HEK293 (cell line): ENCODE measurements at regions not wholly inside any gene's neighbourhood (a gene's known extent, or its start where the extent isn't known, plus 50 kb on each side); places are given as distances from the start of the nearest gene placed in this dataset.

ENCODE experiments used
- CTCF ChIA-PET: fragments of 350-600 bp; formaldehyde crosslinking; extraction: SDS; loops from one replicate; lab custom pipeline; 2021; ENCODE audit warnings: antibody characterized with exemption; lab: Yijun Ruan, JAX
- POLR2A ChIA-PET: fragments of 300-600 bp; formaldehyde crosslinking; extraction: SDS; loops from one replicate; lab custom pipeline; 2020; ENCODE audit warnings: antibody characterized with exemption, inconsistent platforms; lab: Yijun Ruan, JAX
- H3K27ac ChIP-seq: fragments of 200-500 bp; sonication (Bioruptor generic); 2 replicates; pipeline ENCODE4 v1.5.1; 2014; ENCODE audit warnings: low read depth, low read length, control low read depth, inconsistent platforms; ENCODE audit errors: extremely low read depth
- H3K36me3 ChIP-seq, 2 experiments: fragments of 200-500 bp in 1 of 2; sonication (Bioruptor generic) in 1 of 2; 1 replicate in 1 of 2; 2 replicates in 1 of 2; pipeline ENCODE4 v1.5.1; 2014 to 2017; ENCODE audit warnings: inconsistent platforms in 2 of 2, low read length in 2 of 2; ENCODE audit not compliant: control insufficient read depth in 2 of 2, insufficient read depth in 1 of 2
- H3K4me1 ChIP-seq: fragments of 200-500 bp; sonication (Bioruptor generic); 2 replicates; pipeline ENCODE4 v1.5.1; 2014; ENCODE audit warnings: mild to moderate bottlenecking, low read length, inconsistent platforms; ENCODE audit not compliant: control insufficient read depth, insufficient read depth
- H3K4me3 ChIP-seq: 2 replicates; pipeline ENCODE4 v1.5.1; 2011; ENCODE audit warnings: low read depth, mild to moderate bottlenecking, control low read depth, low read length, moderate library complexity
- H3K9me3 ChIP-seq: fragments of 200-500 bp; sonication (Bioruptor generic); 2 replicates; pipeline ENCODE4 v1.5.1; 2014; ENCODE audit warnings: low read depth, low read length, inconsistent platforms; ENCODE audit not compliant: control insufficient read depth, insufficient read depth
- BCL6B ChIP-seq: fragments of 450-650 bp; formaldehyde crosslinking; IDR thresholded peaks from 2 replicates; pipeline ENCODE4 v1.5.1; 2017; ENCODE audit warnings: missing biosample characterization, missing genetic modification characterization
- GLI2 ChIP-seq: fragments of 450-650 bp; formaldehyde crosslinking; IDR thresholded peaks from 2 replicates; pipeline ENCODE4; 2017; ENCODE audit warnings: missing biosample characterization, missing genetic modification characterization, low read depth, borderline replicate concordance
- GLIS1 ChIP-seq: fragments of 450-650 bp; formaldehyde crosslinking; IDR thresholded peaks from 2 replicates; pipeline ENCODE4 v1.5.1; 2016; ENCODE audit warnings: missing biosample characterization, missing genetic modification characterization
- HOXC10 ChIP-seq: sonication (generic); formaldehyde crosslinking; IDR thresholded peaks from 2 replicates; pipeline ENCODE4 v1.8.1; 2023; ENCODE audit warnings: mild to moderate bottlenecking, missing genetic modification reagents
- KLF9 ChIP-seq: fragments of 450-650 bp; formaldehyde crosslinking; IDR thresholded peaks from 2 replicates; pipeline ENCODE4 v1.5.1; 2016; ENCODE audit warnings: missing biosample characterization, missing genetic modification characterization, low read depth
- MYNN ChIP-seq: fragments of 450-650 bp; formaldehyde crosslinking; IDR thresholded peaks from 2 replicates; pipeline ENCODE4 v1.5.1; 2016; ENCODE audit warnings: missing biosample characterization, missing genetic modification characterization, borderline replicate concordance
- PBX3 ChIP-seq: sonication (generic); formaldehyde crosslinking; IDR thresholded peaks from 2 replicates; pipeline ENCODE4 v1.8.1; 2022; ENCODE audit warnings: mild to moderate bottlenecking, moderate library complexity, missing genetic modification reagents
- ZBTB20 ChIP-seq: fragments of 450-650 bp; formaldehyde crosslinking; IDR thresholded peaks from 2 replicates; pipeline ENCODE4 v1.5.1; 2016; ENCODE audit warnings: missing biosample characterization, missing genetic modification characterization
- ZNF214 ChIP-seq: fragments of 450-650 bp; formaldehyde crosslinking; IDR thresholded peaks from 2 replicates; pipeline ENCODE4 v1.5.1; 2017; ENCODE audit warnings: missing biosample characterization, mild to moderate bottlenecking, missing genetic modification characterization, borderline replicate concordance
- ZNF239 ChIP-seq: fragments of 450-650 bp; formaldehyde crosslinking; IDR thresholded peaks from 2 replicates; pipeline ENCODE4 v1.5.1; 2016; ENCODE audit warnings: missing biosample characterization, missing genetic modification characterization
- ZNF354C ChIP-seq: fragments of 450-650 bp; formaldehyde crosslinking; IDR thresholded peaks from 2 replicates; pipeline ENCODE4 v1.5.1; 2016; ENCODE audit warnings: missing biosample characterization, missing genetic modification characterization, low read depth, borderline replicate concordance
- ZNF416 ChIP-seq: fragments of 450-650 bp; formaldehyde crosslinking; IDR thresholded peaks from 2 replicates; pipeline ENCODE4 v1.5.1; 2016; ENCODE audit warnings: missing biosample characterization, missing genetic modification characterization
- ZNF600 ChIP-seq: fragments of 450-650 bp; formaldehyde crosslinking; IDR thresholded peaks from 2 replicates; pipeline ENCODE4 v1.5.1; 2016; ENCODE audit warnings: missing biosample characterization, missing genetic modification characterization
- ZNF624 ChIP-seq: fragments of 450-650 bp; formaldehyde crosslinking; IDR thresholded peaks from 2 replicates; pipeline ENCODE4 v1.5.1; 2017; ENCODE audit warnings: missing biosample characterization, missing genetic modification characterization
- ZNF792 ChIP-seq: fragments of 450-650 bp; formaldehyde crosslinking; IDR thresholded peaks from 2 replicates; pipeline ENCODE4 v1.5.1; 2016; ENCODE audit warnings: missing biosample characterization, missing genetic modification characterization
- ZSCAN18 ChIP-seq: fragments of 450-650 bp; formaldehyde crosslinking; IDR thresholded peaks from 2 replicates; pipeline ENCODE4 v1.5.1; 2016; ENCODE audit warnings: missing biosample characterization, missing genetic modification characterization
- ZSCAN23 ChIP-seq: fragments of 450-650 bp; formaldehyde crosslinking; IDR thresholded peaks from 2 replicates; pipeline ENCODE4 v1.5.1; 2016; ENCODE audit warnings: missing biosample characterization, missing genetic modification characterization
- TF ChIP-seq, protein P1 (sequence below): fragments of 450-650 bp; formaldehyde crosslinking; IDR thresholded peaks from 2 replicates; pipeline ENCODE4 v1.5.1; 2016; ENCODE audit warnings: missing biosample characterization, missing genetic modification characterization
- TF ChIP-seq, protein P2 (sequence below): fragments of 450-650 bp; formaldehyde crosslinking; optimal IDR thresholded peaks from 2 replicates; pipeline ENCODE3; 2016; ENCODE audit warnings: missing biosample characterization, mild to moderate bottlenecking, missing genetic modification characterization

DNA sequence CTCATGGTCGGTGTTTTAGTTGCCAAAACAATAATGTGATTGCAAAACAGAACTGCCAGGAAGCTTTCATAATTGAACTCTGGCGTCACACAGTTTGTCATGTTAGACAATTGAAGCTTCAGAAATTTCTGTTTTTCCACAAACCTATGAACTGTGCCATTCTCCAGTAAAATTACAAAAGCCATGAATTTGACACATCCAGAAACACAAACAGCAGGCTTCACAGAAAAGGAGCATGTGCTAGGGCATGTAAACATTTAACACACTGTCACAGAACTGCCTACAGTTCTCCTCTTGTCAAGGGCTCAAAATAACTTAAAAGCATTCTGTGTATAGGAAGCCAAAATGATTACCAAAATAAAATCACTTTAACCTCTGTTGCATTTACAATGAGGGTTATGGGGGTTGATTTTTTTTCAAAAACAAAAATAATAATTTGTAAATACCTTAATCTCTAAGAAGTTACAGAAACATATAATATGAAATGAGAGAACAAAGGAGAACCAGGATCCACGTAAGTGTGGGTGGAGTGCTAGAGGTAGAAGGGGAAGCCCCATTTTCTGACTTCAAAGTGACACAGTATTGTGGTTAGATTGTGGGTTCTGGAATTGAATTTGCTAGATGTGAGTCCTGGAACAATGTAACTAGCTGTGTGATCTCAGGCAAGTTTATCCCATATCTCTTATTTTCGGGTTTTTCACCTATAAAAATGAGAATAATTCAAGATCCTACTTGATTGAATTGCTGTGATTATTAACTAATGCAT is 295.0 kb downstream of the CENPC start:
- H3K4me1 ChIP-seq: no peaks in the 10 kb centered on the region
- no peak overlapping the region for H3K27ac ChIP-seq
- CTCF ChIA-PET: no interaction called here
- no peaks in the 10 kb centered on the region for H3K9me3 ChIP-seq
- no peak for TF ChIP-seq GLIS1 (tag by site-specific recombination)
- no peak for TF ChIP-seq ZSCAN23 (tag by site-specific recombination)
- TF ChIP-seq ZNF600: no peak
- TF ChIP-seq ZNF416 (tag by site-specific recombination): no peak
- TF ChIP-seq ZNF624 (tag by site-specific recombination): no peak
- TF ChIP-seq, protein P1, sequence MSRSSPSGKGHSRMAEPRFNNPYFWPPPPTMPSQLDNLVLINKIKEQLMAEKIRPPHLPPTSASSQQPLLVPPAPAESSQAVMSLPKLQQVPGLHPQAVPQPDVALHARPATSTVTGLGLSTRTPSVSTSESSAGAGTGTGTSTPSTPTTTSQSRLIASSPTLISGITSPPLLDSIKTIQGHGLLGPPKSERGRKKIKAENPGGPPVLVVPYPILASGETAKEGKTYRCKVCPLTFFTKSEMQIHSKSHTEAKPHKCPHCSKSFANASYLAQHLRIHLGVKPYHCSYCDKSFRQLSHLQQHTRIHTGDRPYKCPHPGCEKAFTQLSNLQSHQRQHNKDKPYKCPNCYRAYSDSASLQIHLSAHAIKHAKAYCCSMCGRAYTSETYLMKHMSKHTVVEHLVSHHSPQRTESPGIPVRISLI (tag by site-specific recombination): no peak
- no peak for TF ChIP-seq KLF9 (tag by site-specific recombination)
- TF ChIP-seq, all 188 proteins: peak for 0
- POLR2A ChIA-PET: no interaction called here
- Histone ChIP-seq H3K4me3 (no peak overlapping the region), H3K36me3 (no peaks in the 10 kb centered on the region)

- TF ChIP-seq ZNF792 (tag by site-specific recombination): no peak
Measured at GRCh38 chr4:67236788-67237187, 308.5 kb downstream of the CENPC start.

GRCh38 chr4:67236318-67236717 is 309.0 kb downstream of the CENPC start:
- Histone ChIP-seq H3K4me3 (no peak overlapping the region), H3K36me3 (no peaks in the 10 kb centered on the region), H3K9me3 (no peaks in the 10 kb centered on the region), H3K4me1 (no peaks in the 10 kb centered on the region; the same call in 1 of the 2 replicates), H3K27ac (no peak overlapping the region)
- TF ChIP-seq, protein P2, sequence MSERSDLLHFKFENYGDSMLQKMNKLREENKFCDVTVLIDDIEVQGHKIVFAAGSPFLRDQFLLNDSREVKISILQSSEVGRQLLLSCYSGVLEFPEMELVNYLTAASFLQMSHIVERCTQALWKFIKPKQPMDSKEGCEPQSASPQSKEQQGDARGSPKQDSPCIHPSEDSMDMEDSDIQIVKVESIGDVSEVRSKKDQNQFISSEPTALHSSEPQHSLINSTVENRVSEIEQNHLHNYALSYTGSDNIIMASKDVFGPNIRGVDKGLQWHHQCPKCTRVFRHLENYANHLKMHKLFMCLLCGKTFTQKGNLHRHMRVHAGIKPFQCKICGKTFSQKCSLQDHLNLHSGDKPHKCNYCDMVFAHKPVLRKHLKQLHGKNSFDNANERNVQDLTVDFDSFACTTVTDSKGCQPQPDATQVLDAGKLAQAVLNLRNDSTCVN (tag by site-specific recombination): no peak
- no peak for TF ChIP-seq ZNF214 (tag by site-specific recombination)
- no peak for TF ChIP-seq ZNF239 (tag by site-specific recombination)
- TF ChIP-seq ZBTB20: no peak
- TF ChIP-seq HOXC10 (CRISPR knock-in tag): no peak
- no peak for TF ChIP-seq ZNF354C (tag by site-specific recombination)
- TF ChIP-seq BCL6B (tag by site-specific recombination): no peak
- TF ChIP-seq ZSCAN18: no peak
- TF ChIP-seq PBX3 (CRISPR knock-in tag): no peak
- no peak for TF ChIP-seq MYNN (tag by site-specific recombination)
- TF ChIP-seq GLI2: no peak
- ChIA-PET CTCF (no interaction called here), POLR2A (no interaction called here)

More at GRCh38 chr4:67236788-67237187, 308.5 kb downstream of the CENPC start:
- Histone ChIP-seq H3K9me3 (no peaks in the 10 kb centered on the region), H3K27ac (no peak overlapping the region), H3K36me3 (no peaks in the 10 kb centered on the region), H3K4me3 (no peak overlapping the region), H3K4me1 (no peaks in the 10 kb centered on the region; the same call in 1 of the 2 replicates)
- POLR2A ChIA-PET: no interaction called here
- CTCF ChIA-PET: no interaction called here
